A549 (cell line): ENCODE measurements at regions not wholly inside any gene's neighbourhood (a gene's known extent, or its start where the extent isn't known, plus 50 kb on each side); places are given as distances from the start of the nearest gene placed in this dataset.

Source experiments
- ATAC-seq, 2 experiments: fragments of 200-7000 bp in 1 of 2; fragments of >200 bp in 1 of 2; cut with Nextera tagmentation in 1 of 2; cut with Tn5 transposase in 1 of 2; 3 replicates each; pipeline versions ENCODE4 v1.8.0 to v1.9.1; 2018 to 2020; ENCODE audit warnings: mild to moderate bottlenecking in 1 of 2, moderate library complexity in 1 of 2
- CTCF ChIA-PET: fragments of 300-600 bp; sonication (Branson Sonifier 250); formaldehyde crosslinking; extraction: SDS; loops from one replicate; lab custom pipeline; 2021; ENCODE audit warnings: antibody characterized with exemption, inconsistent platforms; lab: Yijun Ruan, JAX
- POLR2A ChIA-PET: fragments of 350-600 bp; formaldehyde crosslinking; extraction: SDS; loops from one replicate; lab custom pipeline; 2021; ENCODE audit warnings: antibody characterized with exemption, inconsistent platforms; lab: Yijun Ruan, JAX
- DNase-seq, 2 experiments: peaks; one replicate each; pipeline versions ENCODE4 v3.0.0 to v3.0.0-alpha.2; 2011 to 2016; ENCODE audit warnings: low read depth in 1 of 2, low spot score in 1 of 2
- FAIRE-seq: peaks from 2 replicates; lab custom pipeline; 2011; peaks lifted over from hg19 to GRCh38; lab: Jason Lieb, UNC
- H3K27ac ChIP-seq, 2 experiments: fragments of >200 bp; sonication (Bioruptor Twin); formaldehyde crosslinking; 3 replicates each; pipeline ENCODE4 v1.5.1; 2016 to 2017
- H3K4me1 ChIP-seq: fragments of >200 bp; sonication (Bioruptor Twin); formaldehyde crosslinking; 3 replicates; pipeline ENCODE4 v1.6.1; 2016
- H3K4me2 ChIP-seq: fragments of >200 bp; sonication (Bioruptor Twin); formaldehyde crosslinking; 3 replicates; pipeline ENCODE4 v1.6.1; 2016
- H3K4me3 ChIP-seq: fragments of >200 bp; sonication (Bioruptor Twin); formaldehyde crosslinking; 3 replicates; pipeline ENCODE4 v1.5.1; 2016
- H3K9me3 ChIP-seq: fragments of >200 bp; sonication (Bioruptor Twin); formaldehyde crosslinking; 3 replicates; pipeline ENCODE4 v1.6.1; 2016
- CBX8 ChIP-seq: fragments of 200-600 bp; sonication (generic); IDR thresholded peaks from 2 replicates; pipeline ENCODE4 v1.6.1; 2016
- CHD4 ChIP-seq: fragments of 200-600 bp; sonication (generic); IDR thresholded peaks from 2 replicates; pipeline ENCODE4 v1.6.1; 2016; ENCODE audit warnings: antibody characterized with exemption, mild to moderate bottlenecking, borderline replicate concordance
- EHF ChIP-seq: fragments of 250-450 bp; sonication (Bioruptor Pico); IDR thresholded peaks from 2 replicates; pipeline ENCODE4 v1.5.0; 2020; ENCODE audit warnings: mild to moderate bottlenecking
- EHMT2 ChIP-seq: fragments of 200-600 bp; sonication (generic); IDR thresholded peaks from 2 replicates; pipeline ENCODE4 v1.6.1; 2016; ENCODE audit warnings: antibody characterized with exemption, low read depth, mild to moderate bottlenecking, moderate library complexity
- EP300 ChIP-seq, 2 experiments: fragments of >200 bp; sonication (Bioruptor Twin); formaldehyde crosslinking; IDR thresholded peaks; 2 replicates in 1 of 2; 3 replicates in 1 of 2; pipeline ENCODE4 v1.6.1; 2016 to 2017
- FOSL2 ChIP-seq, 2 experiments: fragments of 450-650 bp in 1 of 2; fragments of >200 bp in 1 of 2; sonication (Bioruptor Twin) in 1 of 2; formaldehyde crosslinking; IDR thresholded peaks; 2 replicates each; pipeline versions ENCODE4 v1.5.0 to v1.6.1; 2016 to 2020; ENCODE audit warnings: mild to moderate bottlenecking in 1 of 2, moderate library complexity in 1 of 2
- HES2 ChIP-seq: fragments of >200 bp; sonication (Bioruptor Twin); formaldehyde crosslinking; IDR thresholded peaks from 2 replicates; pipeline ENCODE4 v1.6.1; 2016
- HMGXB4 ChIP-seq: fragments of 250-450 bp; sonication (Bioruptor Pico); IDR thresholded peaks from 2 replicates; pipeline ENCODE4 v1.5.0; 2021; ENCODE audit warnings: mild to moderate bottlenecking, moderate library complexity, borderline replicate concordance
- HOXB5 ChIP-seq: fragments of 250-450 bp; sonication (Bioruptor Pico); IDR thresholded peaks from 2 replicates; pipeline ENCODE4 v1.5.0; 2020; ENCODE audit warnings: mild to moderate bottlenecking, moderate library complexity
- JUN ChIP-seq, 2 experiments: fragments of >200 bp; sonication (Bioruptor Twin); formaldehyde crosslinking; IDR thresholded peaks; 2 replicates in 1 of 2; 3 replicates in 1 of 2; pipeline ENCODE4 v1.6.1; 2016 to 2017
- PHF8 ChIP-seq: fragments of 200-600 bp; sonication (generic); IDR thresholded peaks from 2 replicates; pipeline ENCODE4 v1.6.1; 2016; ENCODE audit warnings: low read depth, mild to moderate bottlenecking, antibody characterized with exemption, moderate library complexity, borderline replicate concordance
- POLR2A ChIP-seq: IDR thresholded peaks from 2 replicates; pipeline ENCODE4 v1.6.1; 2012; ENCODE audit warnings: mild to moderate bottlenecking, low read length
- POLR2AphosphoS2 ChIP-seq: conservative IDR thresholded peaks from 2 replicates; pipeline ENCODE4 v1.6.1; 2012; ENCODE audit warnings: low read length, improper control_type of control experiment, inconsistent platforms
- RAD21 ChIP-seq, 2 experiments: fragments of >200 bp in 1 of 2; sonication (Bioruptor Twin) in 1 of 2; formaldehyde crosslinking in 1 of 2; IDR thresholded peaks in 1 of 2; conservative IDR thresholded peaks in 1 of 2; 2 replicates in 1 of 2; 3 replicates in 1 of 2; pipeline ENCODE4 v1.6.1; 2012 to 2018; ENCODE audit warnings: inconsistent platforms in 1 of 2
- REST ChIP-seq: fragments of 200-600 bp; sonication (generic); IDR thresholded peaks from 2 replicates; pipeline ENCODE4 v1.6.1; 2016; ENCODE audit warnings: antibody characterized with exemption, mild to moderate bottlenecking, moderate library complexity
- RFX5 ChIP-seq: fragments of 450-650 bp; IDR thresholded peaks from 2 replicates; pipeline ENCODE4 v1.7.1; 2014; ENCODE audit warnings: antibody characterized with exemption, mild to moderate bottlenecking, moderate library complexity
- TP53 ChIP-seq: fragments of 250-450 bp; sonication (Bioruptor Pico); IDR thresholded peaks from 2 replicates; pipeline ENCODE4 v1.5.0; 2021; ENCODE audit warnings: mild to moderate bottlenecking, moderate library complexity
- USF2 ChIP-seq: fragments of 450-650 bp; IDR thresholded peaks from 2 replicates; pipeline ENCODE4 v1.6.1; 2014; ENCODE audit warnings: antibody characterized with exemption
- ZC3H11A ChIP-seq: fragments of 450-650 bp; IDR thresholded peaks from 2 replicates; pipeline ENCODE4 v1.6.1; 2014; ENCODE audit warnings: antibody characterized with exemption, mild to moderate bottlenecking
- ZFP36 ChIP-seq: fragments of 450-650 bp; IDR thresholded peaks from 2 replicates; pipeline ENCODE4 v1.6.1; 2014; ENCODE audit warnings: borderline replicate concordance; ENCODE audit not compliant: partially characterized antibody
- ZNF302 ChIP-seq: fragments of 250-450 bp; sonication (Bioruptor Pico); IDR thresholded peaks from 2 replicates; pipeline ENCODE4 v1.9.0; 2021; ENCODE audit warnings: inconsistent platforms, mild to moderate bottlenecking, moderate library complexity
- WGBS: methylation state at CpG from one replicate; pipeline ENCODE4 v1.1.6; 2017; ENCODE audit errors: missing lambda C conversion rate; 5-methylcytosine and 5-hydroxymethylcytosine counted together

- no peak overlapping the region for H3K4me2 ChIP-seq
- no peaks in the 10 kb centered on the region for H3K4me1 ChIP-seq
- ChIA-PET CTCF (no interaction called here), POLR2A (no interaction called here)
- H3K27ac ChIP-seq: no peak overlapping the region
- DNase-seq (no peak), FAIRE-seq (no peak), ATAC-seq (no peak)
- H3K4me3 ChIP-seq: no peak overlapping the region
- no peaks in the 10 kb centered on the region for H3K9me3 ChIP-seq
- no peak for TF ChIP-seq EP300 (IDR thresholded peaks at IDR 0.05)
- TF ChIP-seq POLR2AphosphoS2: no peak
- TF ChIP-seq CBX8: no peak
- no peak for TF ChIP-seq REST
- 53% methylated on average over 1 of the region's 1 CpG for WGBS
These were observed 228.2 kb downstream of the TBL1XR1 start for GRCh38 chr3:176969066-176969465.

- H3K4me2 ChIP-seq: no peak overlapping the region
- H3K27ac ChIP-seq: no peak overlapping the region
- no peak for ATAC-seq
- H3K4me3 ChIP-seq: no peak overlapping the region
- ChIA-PET POLR2A (no interaction called here), CTCF (no interaction called here)
- H3K9me3 ChIP-seq: no peaks in the 10 kb centered on the region
- TF ChIP-seq ZNF302 (CRISPR knock-in tag) (no peak), RAD21 (conservative IDR thresholded peaks at IDR 0.05 in 1 of 2, IDR thresholded peaks at IDR 0.05 in 1 of 2) (no peak), ZFP36 (no peak), POLR2A (no peak), FOSL2 (IDR thresholded peaks at IDR 0.05) (no peak), FOSL2 (CRISPR knock-in tag; IDR thresholded peaks at IDR 0.05) (no peak), USF2 (no peak), HMGXB4 (CRISPR knock-in tag) (no peak), JUN (IDR thresholded peaks at IDR 0.05) (no peak), EHF (CRISPR knock-in tag) (no peak), PHF8 (no peak), HES2 (no peak), CHD4 (no peak), RFX5 (no peak), HOXB5 (CRISPR knock-in tag) (no peak), EHMT2 (no peak), CBX8 (no peak), EP300 (IDR thresholded peaks at IDR 0.05) (no peak), TP53 (CRISPR knock-in tag) (no peak), ZC3H11A (no peak)
- DNase-seq: no peak
- no peak for FAIRE-seq
- WGBS: 88% methylated on average over 2 of the region's 2 CpGs
- no peaks in the 10 kb centered on the region for H3K4me1 ChIP-seq
These were observed 228.7 kb downstream of the TBL1XR1 start for GRCh38 chr3:176968631-176969030.
